GM12878 (cell line): ENCODE measurements at regions not wholly inside any gene's neighbourhood (a gene's known extent, or its start where the extent isn't known, plus 50 kb on each side); places are given as distances from the start of the nearest gene placed in this dataset.

ENCODE experiments used
- ATAC-seq: fragments of 200-7000 bp; cut with Tn5 transposase; 3 replicates; pipeline ENCODE4 v1.9.1; 2020; ENCODE audit warnings: mild to moderate bottlenecking, moderate library complexity
- BruUV-seq: library from RNA; stranded (reverse); fragments of 400-500 nt; replicated peaks from 2 replicates; lab custom pipeline; 2021; lab: Mats Ljungman, UMichigan
- CTCF ChIA-PET: fragments of 300-600 bp; sonication (Branson Sonifier 250); formaldehyde crosslinking; extraction: SDS; loops from one replicate; lab custom pipeline; 2021; ENCODE audit warnings: inconsistent platforms; lab: Yijun Ruan, JAX
- POLR2A ChIA-PET: fragments of 350-600 bp; formaldehyde crosslinking; extraction: SDS; loops from one replicate; lab custom pipeline; 2021; ENCODE audit warnings: inconsistent platforms; lab: Charles Lee
- RAD21 ChIA-PET: fragments of 300-600 bp; sonication (Branson Sonifier 250); formaldehyde crosslinking; loops from one replicate; lab custom pipeline; 2023; ENCODE audit warnings: antibody characterized with exemption; ENCODE audit not compliant: unreplicated experiment; lab: Charles Lee
- SMC1A ChIA-PET: fragments of 300-600 bp; sonication (Branson Sonifier 250); formaldehyde crosslinking; loops from one replicate; lab custom pipeline; 2023; ENCODE audit not compliant: unreplicated experiment, uncharacterized antibody; lab: Charles Lee
- DNase-seq: peaks from one replicate; pipeline ENCODE4 v3.0.0-alpha.2; 2011; ENCODE audit warnings: low read depth, low spot score
- FAIRE-seq: peaks from 3 replicates; lab custom pipeline; 2011; peaks lifted over from hg19 to GRCh38; lab: Jason Lieb, UNC
- H2AFZ ChIP-seq: 2 replicates; pipeline ENCODE4 v1.6.0; 2011; ENCODE audit warnings: low read depth, low read length, control low read depth; ENCODE audit not compliant: control insufficient read depth
- H3K27ac ChIP-seq: 2 replicates; pipeline ENCODE4 v1.5.1; 2011; ENCODE audit warnings: control low read depth; ENCODE audit not compliant: control insufficient read depth, insufficient read depth
- H3K27me3 ChIP-seq, 2 experiments: replicated peaks in 1 of 2; 2 replicates each; pipeline versions ENCODE4 v1.6.0 to v1.6.1; 2011; ENCODE audit warnings: low read length in 1 of 2; ENCODE audit not compliant: control insufficient read depth in 2 of 2, insufficient read depth in 2 of 2
- H3K36me3 ChIP-seq, 2 experiments: 2 replicates each; pipeline ENCODE4 v1.5.1; 2011; ENCODE audit warnings: low read length in 1 of 2; ENCODE audit not compliant: control insufficient read depth in 2 of 2, insufficient read depth in 2 of 2
- H3K4me1 ChIP-seq: 2 replicates; pipeline ENCODE4 v1.6.1; 2011; ENCODE audit warnings: mild to moderate bottlenecking, low read length, moderate library complexity, mixed read lengths; ENCODE audit not compliant: control insufficient read depth, insufficient read depth
- H3K4me2 ChIP-seq: 2 replicates; pipeline ENCODE4 v1.6.0; 2011; ENCODE audit warnings: control low read depth; ENCODE audit not compliant: control insufficient read depth, insufficient read depth
- H3K4me3 ChIP-seq: fragments of 200-600 bp; sonication (generic); 2 replicates; pipeline ENCODE4 v1.5.1; 2016
- H3K79me2 ChIP-seq: 2 replicates; pipeline ENCODE4 v1.6.0; 2011; ENCODE audit warnings: low read length; ENCODE audit not compliant: control insufficient read depth, insufficient read depth
- H3K9ac ChIP-seq: 2 replicates; pipeline ENCODE4 v1.8.0; 2011; ENCODE audit warnings: low read length, control low read depth, mixed read lengths; ENCODE audit not compliant: control insufficient read depth, insufficient read depth
- H3K9me3 ChIP-seq: replicated peaks from 3 replicates; pipeline ENCODE4 v1.5.1; 2011; ENCODE audit warnings: mild to moderate bottlenecking, low read length; ENCODE audit not compliant: control insufficient read depth, insufficient read depth
- H4K20me1 ChIP-seq: 2 replicates; pipeline ENCODE4 v1.6.0; 2011; ENCODE audit not compliant: control insufficient read depth, insufficient read depth
- SUZ12 ChIP-seq: fragments of 200-600 bp; sonication (generic); IDR thresholded peaks from one replicate; pipeline ENCODE4 v1.6.1; 2018; ENCODE audit warnings: antibody characterized with exemption, mild to moderate bottlenecking; ENCODE audit not compliant: unreplicated experiment
- WGBS: methylation state at CpG from one replicate; pipeline ENCODE4 v1.1.6; 2016; ENCODE audit warnings: low lambda C conversion rate; ENCODE audit not compliant: insufficient replicate concordance, insufficient coverage; ENCODE audit errors: missing lambda C conversion rate; 5-methylcytosine and 5-hydroxymethylcytosine counted together
- in situ Hi-C: fragments of 300-500 bp; cut with MboI; formaldehyde crosslinking; loops from 9 replicates; pipeline ENCODE4 v1.14.3; 2018; ENCODE audit warnings: mixed read lengths
- intact Hi-C: fragments of 100-400 bp; cut with micrococcal nuclease; formaldehyde crosslinking; loops from one replicate; pipeline ENCODE4 v1.14.2; 2022; ENCODE audit not compliant: unreplicated experiment
- TF ChIP-seq, protein P1 (sequence below): fragments of 450-650 bp; IDR thresholded peaks from 2 replicates; pipeline ENCODE4 v1.6.1; 2014; ENCODE audit warnings: mild to moderate bottlenecking

DNA sequence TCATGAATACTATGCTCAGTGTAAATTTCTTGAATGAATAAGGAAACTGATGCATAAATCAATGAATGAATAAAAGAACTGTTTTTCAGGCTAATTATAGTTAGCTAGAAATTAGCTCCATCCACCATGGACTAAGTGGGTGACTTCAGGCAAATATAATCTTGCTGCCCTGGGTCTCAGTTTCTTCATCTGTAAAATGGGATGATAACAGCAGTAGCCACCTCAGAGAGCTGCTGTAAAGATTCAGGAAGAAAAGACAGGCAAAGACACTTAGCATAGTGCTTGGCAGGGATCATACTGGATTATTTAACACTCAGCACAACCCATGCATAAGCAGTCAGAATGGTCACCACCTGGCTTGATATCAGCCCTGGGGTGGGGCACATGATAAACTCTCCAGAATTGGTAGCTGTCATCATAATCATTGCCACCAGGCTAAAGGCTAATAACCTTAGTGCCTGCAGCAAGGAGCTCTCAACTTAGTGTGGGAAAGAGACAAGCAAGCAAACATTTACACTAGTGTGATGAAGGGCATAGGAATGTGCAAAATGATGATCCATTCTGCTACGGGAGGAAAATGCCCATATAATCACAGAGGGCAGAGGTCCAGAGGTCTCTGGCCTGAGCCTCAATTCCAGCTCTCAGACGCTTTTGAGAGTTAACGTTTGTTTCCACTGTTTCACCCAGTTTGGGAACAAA lies 234.7 kb upstream of the TBX3 start:
- Histone ChIP-seq H3K27ac (no peak overlapping the region), H3K9me3 (no peaks in the 10 kb centered on the region), H3K27me3 (no peaks in the 10 kb centered on the region), H3K4me1 (no peaks in the 10 kb centered on the region), H3K9ac (no peak overlapping the region), H3K79me2 (no peaks in the 10 kb centered on the region), H2AFZ (no peak overlapping the region), H3K36me3 (no peaks in the 10 kb centered on the region), H3K4me2 (no peak overlapping the region), H3K4me3 (no peak overlapping the region), H4K20me1 (no peaks in the 10 kb centered on the region)
- CTCF ChIA-PET, result interaction anchor here (1.2 to 1.4 kb wide), 2 partner anchors 11 to 35 kb away, joined by 3 read pairs; no protein-coding TSS in a partner anchor
- no peak for DNase-seq
- ATAC-seq, result no peak
- BruUV-seq, result no TSS peak
- POLR2A ChIA-PET, result interaction anchor here (1.0 kb wide), 1 partner anchor 90 kb away, joined by 3 read pairs; no protein-coding TSS in a partner anchor
- TF ChIP-seq, protein P1, sequence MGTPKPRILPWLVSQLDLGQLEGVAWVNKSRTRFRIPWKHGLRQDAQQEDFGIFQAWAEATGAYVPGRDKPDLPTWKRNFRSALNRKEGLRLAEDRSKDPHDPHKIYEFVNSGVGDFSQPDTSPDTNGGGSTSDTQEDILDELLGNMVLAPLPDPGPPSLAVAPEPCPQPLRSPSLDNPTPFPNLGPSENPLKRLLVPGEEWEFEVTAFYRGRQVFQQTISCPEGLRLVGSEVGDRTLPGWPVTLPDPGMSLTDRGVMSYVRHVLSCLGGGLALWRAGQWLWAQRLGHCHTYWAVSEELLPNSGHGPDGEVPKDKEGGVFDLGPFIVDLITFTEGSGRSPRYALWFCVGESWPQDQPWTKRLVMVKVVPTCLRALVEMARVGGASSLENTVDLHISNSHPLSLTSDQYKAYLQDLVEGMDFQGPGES, result no peak
- intact Hi-C loops, result no loop called here
- in situ Hi-C loops, result no loop called here
- SMC1A ChIA-PET, result interaction anchor here (0.9 to 2.5 kb wide), 6 partner anchors 9 to 32 kb away, joined by 3 to 7 read pairs (median 4); no protein-coding TSS in a partner anchor
- WGBS, result 30% methylated on average over 3 of the region's 3 CpGs
- no peak for FAIRE-seq
- RAD21 ChIA-PET, result no interaction called here

DNA sequence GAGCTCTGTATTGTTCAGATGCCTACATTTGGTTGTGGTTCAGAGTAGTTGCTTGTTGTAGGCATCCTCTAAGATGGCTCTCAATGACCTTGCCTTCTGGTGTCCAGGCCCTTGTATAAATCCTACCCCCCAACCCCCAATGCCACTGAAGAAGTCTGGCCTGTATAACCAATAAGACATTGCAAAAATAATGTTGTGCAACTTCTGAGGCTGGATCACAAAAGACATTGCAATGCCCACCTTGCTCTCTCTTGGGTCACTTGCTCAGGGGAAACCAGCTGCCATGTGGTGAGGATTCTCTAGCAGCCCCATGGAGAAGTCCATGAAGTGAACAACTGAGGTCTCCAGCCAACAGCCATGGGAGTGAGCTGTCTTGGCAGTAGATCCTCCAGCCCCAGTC lies 234.0 kb upstream of the TBX3 start:
- Histone ChIP-seq H4K20me1 (no peaks in the 10 kb centered on the region), H3K36me3 (no peaks in the 10 kb centered on the region), H3K4me1 (no peaks in the 10 kb centered on the region), H3K4me2 (no peak overlapping the region), H2AFZ (no peak overlapping the region), H3K79me2 (no peaks in the 10 kb centered on the region), H3K4me3 (no peak overlapping the region), H3K9ac (no peak overlapping the region), H3K27ac (no peak overlapping the region), H3K27me3 (no peaks in the 10 kb centered on the region), H3K9me3 (no peaks in the 10 kb centered on the region)
- ChIA-PET RAD21 (no interaction called here), POLR2A (no interaction called here), SMC1A (interaction anchor here (1.5 to 1.8 kb wide), 2 partner anchors 11 to 13 kb away, joined by 4 to 5 read pairs; no protein-coding TSS in a partner anchor), CTCF (no interaction called here)
- FAIRE-seq, result no peak
- in situ Hi-C loops (no loop called here), intact Hi-C loops (no loop called here)
- DNase-seq, result no peak
- no peak for TF ChIP-seq SUZ12
- BruUV-seq, result no TSS peak
- no peak for ATAC-seq
